MM.1S (cell line): ENCODE measurements at regions not wholly inside any gene's neighbourhood (a gene's known extent, or its start where the extent isn't known, plus 50 kb on each side); places are given as distances from the start of the nearest gene placed in this dataset.

Experiments used
- DNase-seq: peaks from one replicate; pipeline ENCODE4 v3.0.0-alpha.2; 2015
- H2AFZ ChIP-seq: fragments of 300-600 bp; sonication (generic); 2 replicates; pipeline ENCODE4 v1.6.0; 2016; ENCODE audit warnings: antibody characterized with exemption, low read length
- H3F3A ChIP-seq: fragments of 300-600 bp; sonication (generic); 2 replicates; pipeline ENCODE4 v1.6.1; 2016; ENCODE audit warnings: mild to moderate bottlenecking, antibody characterized with exemption, low read length, moderate library complexity, mixed read lengths; ENCODE audit not compliant: insufficient read depth
- H3K27ac ChIP-seq: fragments of 300-600 bp; sonication (generic); 2 replicates; pipeline ENCODE4 v1.5.1; 2016; ENCODE audit warnings: mild to moderate bottlenecking, low read length
- H3K27me3 ChIP-seq: fragments of 300-600 bp; sonication (generic); replicated peaks from 2 replicates; pipeline ENCODE4 v1.6.0; 2016; ENCODE audit warnings: low read length; ENCODE audit not compliant: insufficient read depth
- H3K36me3 ChIP-seq: fragments of 300-600 bp; sonication (generic); replicated peaks from 2 replicates; pipeline ENCODE4 v1.6.1; 2016; ENCODE audit warnings: mild to moderate bottlenecking, low read length, mixed read lengths; ENCODE audit not compliant: insufficient read depth
- H3K4me1 ChIP-seq: fragments of 300-600 bp; sonication (generic); 2 replicates; pipeline ENCODE4 v1.6.1; 2016; ENCODE audit warnings: low read length, mixed read lengths
- H3K4me2 ChIP-seq: fragments of 300-600 bp; sonication (generic); 2 replicates; pipeline ENCODE4 v1.6.0; 2016; ENCODE audit warnings: low read depth, low read length
- H3K4me3 ChIP-seq: fragments of 300-600 bp; sonication (generic); 2 replicates; pipeline ENCODE4 v1.5.1; 2016; ENCODE audit warnings: low read length, mixed read lengths
- H3K79me2 ChIP-seq: fragments of 300-600 bp; sonication (generic); 2 replicates; pipeline ENCODE4 v1.6.1; 2016; ENCODE audit warnings: mixed run types, low read length, mixed read lengths
- H3K9ac ChIP-seq: fragments of 300-600 bp; sonication (generic); 2 replicates; pipeline ENCODE4 v1.6.1; 2016; ENCODE audit warnings: low read length, mixed read lengths
- H3K9me2 ChIP-seq: fragments of 300-600 bp; sonication (generic); replicated peaks from 2 replicates; pipeline ENCODE4 v1.6.1; 2016; ENCODE audit warnings: mild to moderate bottlenecking, low read length, mixed read lengths; ENCODE audit not compliant: insufficient read depth
- H3K9me3 ChIP-seq: fragments of 300-600 bp; sonication (generic); replicated peaks from 2 replicates; pipeline ENCODE4 v1.6.1; 2016; ENCODE audit warnings: mild to moderate bottlenecking, low read length, mixed read lengths; ENCODE audit not compliant: insufficient read depth
- H4K20me1 ChIP-seq: fragments of 300-600 bp; sonication (generic); 2 replicates; pipeline ENCODE4 v1.6.1; 2016; ENCODE audit warnings: mild to moderate bottlenecking, low read length, moderate library complexity, mixed read lengths; ENCODE audit not compliant: insufficient read depth
- CTCF ChIP-seq: fragments of 300-600 bp; sonication (generic); IDR thresholded peaks from 2 replicates; pipeline ENCODE4 v1.5.1; 2016; ENCODE audit warnings: antibody characterized with exemption, low read length, mixed read lengths
- EZH2 ChIP-seq: fragments of 300-600 bp; sonication (generic); optimal IDR thresholded peaks from 2 replicates; pipeline ENCODE3; 2017; ENCODE audit warnings: low read depth, mild to moderate bottlenecking, antibody characterized with exemption, low read length, mixed read lengths
- EZH2phosphoT487 ChIP-seq: fragments of 300-600 bp; sonication (generic); IDR thresholded peaks from 2 replicates; pipeline ENCODE4 v1.6.1; 2018; ENCODE audit warnings: antibody characterized with exemption, low read length

GRCh38 chr7:156240532-156240931 lies 400.0 kb upstream of the RNF32 start:
- Histone ChIP-seq H3K36me3 (no peaks in the 10 kb centered on the region), H3K9ac (no peak overlapping the region), H3K4me1 (no peaks in the 10 kb centered on the region), H3K27ac (no peak overlapping the region), H2AFZ (no peak overlapping the region), H3K79me2 (no peaks in the 10 kb centered on the region), H3K9me3 (no peaks in the 10 kb centered on the region), H3K4me3 (no peak overlapping the region), H3F3A (no peaks in the 10 kb centered on the region), H3K9me2 (no peaks in the 10 kb centered on the region), H3K27me3 (peaks cover 29% of the 10 kb centered on the region; the same call in 1 of the 2 replicates), H4K20me1 (no peaks in the 10 kb centered on the region), H3K4me2 (no peak overlapping the region)
- TF ChIP-seq EZH2phosphoT487 (no peak), CTCF (no peak), EZH2 (no peak)
- no peak for DNase-seq

GRCh38 chr7:156238366-156239133 lies 402.0 kb upstream of the RNF32 start:
- no peaks in the 10 kb centered on the region for H3K79me2 ChIP-seq
- H2AFZ ChIP-seq = no peak overlapping the region
- TF ChIP-seq CTCF (no peak), EZH2phosphoT487 (no peak), EZH2 (no peak)
- no peak overlapping the region for H3K4me3 ChIP-seq
- H3K9me2 ChIP-seq = no peaks in the 10 kb centered on the region
- no peaks in the 10 kb centered on the region for H3F3A ChIP-seq
- H3K9ac ChIP-seq = no peak overlapping the region
- H3K36me3 ChIP-seq = no peaks in the 10 kb centered on the region
- no peaks in the 10 kb centered on the region for H4K20me1 ChIP-seq
- no peaks in the 10 kb centered on the region for H3K4me1 ChIP-seq
- H3K4me2 ChIP-seq = no peak overlapping the region
- H3K27me3 ChIP-seq = peaks cover 31% of the 10 kb centered on the region; the same call in 1 of the 2 replicates
- no peak for DNase-seq
- no peak overlapping the region for H3K27ac ChIP-seq
- no peaks in the 10 kb centered on the region for H3K9me3 ChIP-seq

- Histone ChIP-seq H3K4me1 (no peaks in the 10 kb centered on the region), H3K27me3 (peaks cover 40% of the 10 kb centered on the region), H3K79me2 (no peaks in the 10 kb centered on the region), H2AFZ (no peak overlapping the region), H3K4me2 (no peak overlapping the region), H3K9ac (no peak overlapping the region), H3K9me2 (no peaks in the 10 kb centered on the region), H3K4me3 (no peak overlapping the region), H3K9me3 (no peaks in the 10 kb centered on the region), H3K36me3 (no peaks in the 10 kb centered on the region), H4K20me1 (no peaks in the 10 kb centered on the region), H3F3A (no peaks in the 10 kb centered on the region), H3K27ac (no peak overlapping the region)
- DNase-seq = no peak
- TF ChIP-seq EZH2phosphoT487 (no peak), EZH2 (no peak), CTCF (no peak)
Measured at GRCh38 chr7:156237614-156238013, 403.0 kb upstream of the RNF32 start.
